Ascending aorta (tissue), 2 donors: ENCODE measurements at regions not wholly inside any gene's neighbourhood (a gene's known extent, or its start where the extent isn't known, plus 50 kb on each side); places are given as distances from the start of the nearest gene placed in this dataset.

Source experiments
- DNase-seq, 2 donors: peaks; one replicate each; pipeline ENCODE4 v3.0.0-alpha.2; 2019; ENCODE audit warnings: low spot score in 2 of 2
- H3K27ac ChIP-seq, 2 donors: fragments of 200-600 bp; sonication (generic); one replicate each; pipeline ENCODE4 v1.5.1; 2016 to 2017; ENCODE audit warnings: mild to moderate bottlenecking in 1 of 2
- H3K27me3 ChIP-seq: fragments of 200-600 bp; sonication (generic); one replicate; pipeline ENCODE4 v1.5.1; 2017
- H3K36me3 ChIP-seq, 2 donors: fragments of 200-600 bp; sonication (generic); one replicate each; pipeline ENCODE4 v1.5.1; 2016
- H3K4me1 ChIP-seq, 2 donors: fragments of 200-600 bp; sonication (generic); one replicate each; pipeline ENCODE4 v1.5.1; 2016 to 2017; ENCODE audit warnings: mild to moderate bottlenecking in 1 of 2
- H3K4me3 ChIP-seq, 2 donors: fragments of 200-600 bp; sonication (generic); one replicate each; pipeline ENCODE4 v1.5.1; 2016 to 2017; ENCODE audit warnings: mild to moderate bottlenecking in 1 of 2
- H3K9me3 ChIP-seq, 2 donors: fragments of 200-600 bp; sonication (generic); one replicate each; pipeline ENCODE4 v1.5.1; 2016
- CTCF ChIP-seq, 3 experiments: fragments of 200-600 bp in 2 of 3; fragments of 450-650 bp in 1 of 3; sonication (generic) in 2 of 3; IDR thresholded peaks; one replicate each; pipeline ENCODE4 v1.5.1; 2016 to 2019; ENCODE audit warnings: antibody characterized with exemption in 3 of 3, mild to moderate bottlenecking in 1 of 3, moderate library complexity in 1 of 3
- intact Hi-C: fragments of 100-400 bp; cut with DNase I; formaldehyde crosslinking; loops from one replicate; pipeline ENCODE4 v1.15.1; 2023

- no peak for DNase-seq
- no peaks in the 10 kb centered on the region for H3K9me3 ChIP-seq
- no peaks in the 10 kb centered on the region for H3K36me3 ChIP-seq
- H3K27me3 ChIP-seq = no peaks in the 10 kb centered on the region
- intact Hi-C loops = no loop called here
- H3K4me3 ChIP-seq = no peak overlapping the region
- H3K27ac ChIP-seq = no peak overlapping the region
- no peaks in the 10 kb centered on the region for H3K4me1 ChIP-seq
- TF ChIP-seq CTCF (IDR thresholded peaks at IDR 0.05) = no peak
These were observed 351.0 kb downstream of the GRIN2B start for GRCh38 chr12:13630354-13630753.

GRCh38 chr12:13628067-13628466 is 353.3 kb downstream of the GRIN2B start:
- Histone ChIP-seq H3K9me3 (no peaks in the 10 kb centered on the region), H3K4me3 (no peak overlapping the region), H3K27ac (no peak overlapping the region), H3K4me1 (no peaks in the 10 kb centered on the region), H3K27me3 (no peaks in the 10 kb centered on the region), H3K36me3 (no peaks in the 10 kb centered on the region)
- no peak for TF ChIP-seq CTCF (IDR thresholded peaks at IDR 0.05)
- intact Hi-C loops = no loop called here
- DNase-seq = no peak

- no peak for TF ChIP-seq CTCF (IDR thresholded peaks at IDR 0.05)
- no peaks in the 10 kb centered on the region for H3K4me1 ChIP-seq
- H3K27ac ChIP-seq = no peak overlapping the region
- no peak for DNase-seq
- intact Hi-C loops = no loop called here
- H3K4me3 ChIP-seq = no peak overlapping the region
- H3K27me3 ChIP-seq = no peaks in the 10 kb centered on the region
- H3K9me3 ChIP-seq = no peaks in the 10 kb centered on the region
- H3K36me3 ChIP-seq = no peaks in the 10 kb centered on the region
These were observed 353.9 kb downstream of the GRIN2B start for GRCh38 chr12:13627536-13627935.

GRCh38 chr12:13613297-13613696 is 368.1 kb downstream of the GRIN2B start:
- no peak overlapping the region for H3K27ac ChIP-seq
- H3K27me3 ChIP-seq = no peaks in the 10 kb centered on the region
- DNase-seq = no peak
- no peak overlapping the region for H3K4me3 ChIP-seq
- intact Hi-C loops = no loop called here
- H3K4me1 ChIP-seq = no peaks in the 10 kb centered on the region
- H3K36me3 ChIP-seq = no peaks in the 10 kb centered on the region
- H3K9me3 ChIP-seq = no peaks in the 10 kb centered on the region
- no peak for TF ChIP-seq CTCF (IDR thresholded peaks at IDR 0.05)

- Histone ChIP-seq H3K4me3 (no peak overlapping the region), H3K4me1 (no peaks in the 10 kb centered on the region), H3K36me3 (no peaks in the 10 kb centered on the region), H3K27ac (no peak overlapping the region), H3K9me3 (no peaks in the 10 kb centered on the region), H3K27me3 (no peaks in the 10 kb centered on the region)
- DNase-seq = no peak
- no peak for TF ChIP-seq CTCF (IDR thresholded peaks at IDR 0.05)
- intact Hi-C loops = no loop called here
These were observed 371.3 kb downstream of the GRIN2B start for GRCh38 chr12:13609894-13610679.

GRCh38 chr12:13606290-13606689 is 375.1 kb downstream of the GRIN2B start:
- intact Hi-C loops = no loop called here
- Histone ChIP-seq H3K9me3 (no peaks in the 10 kb centered on the region), H3K36me3 (no peaks in the 10 kb centered on the region), H3K27ac (no peak overlapping the region), H3K4me1 (no peaks in the 10 kb centered on the region), H3K27me3 (no peaks in the 10 kb centered on the region), H3K4me3 (no peak overlapping the region)
- DNase-seq = no peak
- TF ChIP-seq CTCF (IDR thresholded peaks at IDR 0.05) = no peak
